ENCODE measurements at regions not wholly inside any gene's neighbourhood (a gene's known extent, or its start where the extent isn't known, plus 50 kb on each side); places are given as distances from the start of the nearest gene placed in this dataset.

DNA sequence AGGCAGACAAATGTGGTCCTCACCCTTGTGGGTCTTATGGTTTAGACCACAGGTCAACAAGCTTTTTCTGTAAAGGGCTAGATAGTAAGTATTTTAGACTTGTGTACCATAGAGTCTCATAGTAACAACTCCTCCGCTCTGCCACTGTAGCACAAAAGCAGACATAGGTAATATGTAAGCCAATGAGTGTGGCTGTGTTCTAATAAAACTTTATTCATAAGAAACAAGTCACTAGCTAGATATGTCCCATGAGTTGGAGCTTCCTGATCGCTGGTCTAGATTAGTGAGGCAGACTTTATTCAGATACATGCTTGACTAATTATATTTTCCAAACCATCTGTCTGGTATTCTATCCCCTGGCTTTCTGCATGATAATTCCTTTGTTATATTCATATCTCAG lies 196.4 kb upstream of the TSHZ2 start:
- no peak for DNase-seq

DNA sequence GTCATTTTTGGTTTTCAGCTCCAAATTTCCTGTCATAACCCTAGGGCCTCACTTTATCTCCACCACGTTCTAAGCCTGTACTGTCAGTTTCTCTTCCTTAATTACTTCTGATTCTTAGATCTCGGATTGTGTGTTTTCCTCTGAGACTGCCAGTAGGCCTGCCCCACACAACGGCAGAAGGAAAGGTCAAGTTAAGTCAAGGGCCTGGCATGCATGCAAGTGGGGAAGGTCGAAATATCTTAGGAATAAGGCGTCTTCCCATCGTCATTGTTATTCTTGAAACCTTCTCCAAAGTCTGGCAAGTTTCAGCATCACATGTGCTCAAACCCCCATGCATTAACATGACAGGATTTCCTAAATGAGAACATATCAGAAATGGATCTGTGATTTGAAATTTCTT lies 203.5 kb upstream of the TSHZ2 start:
- no peak for DNase-seq

DNA sequence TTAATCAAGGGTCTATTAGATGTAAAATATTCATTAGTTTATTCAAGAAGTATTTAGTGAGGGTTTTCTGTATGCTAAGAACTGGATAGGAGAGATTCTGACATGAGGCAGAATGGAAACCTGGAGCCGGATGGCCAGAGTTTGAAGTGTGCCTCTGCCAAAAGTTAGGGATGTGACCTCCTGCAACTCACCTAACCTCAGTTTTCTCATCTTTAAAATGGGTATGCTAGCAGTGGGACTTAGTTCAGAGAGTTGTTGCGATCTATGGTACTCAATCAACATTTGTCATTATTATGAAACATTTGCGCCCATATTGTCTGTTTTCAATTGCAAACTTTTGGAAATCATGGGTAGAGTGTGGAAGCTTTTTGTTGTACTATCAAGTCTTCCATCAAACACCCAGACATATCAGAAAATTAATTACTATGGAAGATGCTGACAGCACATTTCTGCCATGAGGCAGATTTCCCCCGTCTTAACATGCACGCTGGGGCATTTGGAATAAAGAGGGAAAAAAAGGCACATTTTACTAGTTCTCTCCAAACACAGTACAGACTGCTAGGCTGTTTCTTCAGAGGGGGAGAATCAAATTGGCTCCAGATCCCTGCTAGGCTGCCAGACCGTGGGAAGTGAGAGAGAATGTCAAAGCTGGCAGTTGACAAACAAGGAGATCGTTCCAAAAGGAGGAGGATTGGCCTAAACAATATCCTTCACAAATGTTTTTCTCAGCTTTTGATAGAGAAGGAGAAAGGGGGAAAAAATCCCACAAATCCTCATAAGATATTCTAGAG lies 205.3 kb upstream of the TSHZ2 start:
- no peak for DNase-seq

DNA sequence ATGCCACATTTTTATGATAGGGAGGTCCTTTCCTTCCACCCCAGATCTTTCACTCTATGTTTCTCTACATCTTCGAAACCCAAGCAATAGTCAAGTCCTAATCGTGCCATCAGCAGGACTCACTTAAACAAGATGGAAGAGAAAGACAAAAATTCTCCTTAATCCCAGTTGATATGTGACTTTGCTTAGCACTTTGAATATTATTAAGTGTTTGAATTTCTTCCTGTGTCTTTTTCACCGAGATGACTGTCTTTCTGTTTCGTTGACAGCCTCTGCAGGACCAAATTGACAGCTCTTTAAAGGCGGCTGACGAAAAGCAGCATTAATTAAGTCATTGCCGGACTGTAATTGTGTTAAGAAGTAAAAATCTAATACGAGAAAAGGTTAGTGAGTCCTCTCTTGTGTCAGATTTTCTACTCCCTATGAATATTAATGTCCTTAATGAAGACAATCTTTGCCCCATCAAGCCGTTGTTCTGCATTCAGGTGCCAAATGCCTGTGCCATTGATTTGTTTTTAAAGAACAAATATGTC lies 208.8 kb upstream of the TSHZ2 start:
- DNase-seq = no peak

DNA sequence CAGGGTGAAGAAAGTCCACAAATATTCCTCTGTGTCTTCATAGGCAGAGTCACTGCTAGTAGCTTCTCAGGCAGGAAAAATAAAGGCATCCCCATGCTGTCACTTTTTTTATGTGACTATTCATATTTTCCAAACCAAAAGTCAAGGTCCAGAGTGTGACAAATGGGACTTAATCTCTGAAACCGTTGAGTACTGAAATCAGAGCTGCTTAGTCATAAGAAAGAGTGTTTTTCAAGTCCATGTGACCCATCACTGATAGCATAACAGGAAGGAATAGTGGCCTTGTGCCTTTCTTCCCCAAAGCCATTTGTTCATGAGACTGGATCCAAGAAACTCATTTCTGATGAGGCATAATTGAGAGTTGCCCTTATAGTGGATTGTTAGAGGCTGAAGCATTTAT lies 210.3 kb upstream of the TSHZ2 start:
- no peak for DNase-seq

DNA sequence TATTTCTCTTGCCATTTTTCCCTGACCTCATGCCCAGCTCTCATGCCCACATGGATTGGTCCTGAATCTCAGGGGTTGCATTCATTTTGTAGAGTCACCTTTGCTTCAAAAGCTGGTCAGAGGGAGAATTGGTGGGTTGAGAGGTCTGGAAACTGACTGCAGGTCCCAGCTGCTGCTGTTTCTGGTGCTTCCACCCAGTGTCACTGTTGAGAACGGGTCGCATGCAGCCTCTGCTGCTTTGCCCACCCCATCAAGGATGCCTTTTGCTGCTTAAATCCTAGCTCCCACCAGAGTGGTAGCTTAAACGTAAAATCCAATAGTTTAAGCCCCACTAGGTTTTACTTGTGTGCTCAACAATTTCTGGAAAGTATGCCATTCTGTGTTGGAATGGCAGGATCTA lies 211.4 kb upstream of the TSHZ2 start:
- no peak for DNase-seq

DNA sequence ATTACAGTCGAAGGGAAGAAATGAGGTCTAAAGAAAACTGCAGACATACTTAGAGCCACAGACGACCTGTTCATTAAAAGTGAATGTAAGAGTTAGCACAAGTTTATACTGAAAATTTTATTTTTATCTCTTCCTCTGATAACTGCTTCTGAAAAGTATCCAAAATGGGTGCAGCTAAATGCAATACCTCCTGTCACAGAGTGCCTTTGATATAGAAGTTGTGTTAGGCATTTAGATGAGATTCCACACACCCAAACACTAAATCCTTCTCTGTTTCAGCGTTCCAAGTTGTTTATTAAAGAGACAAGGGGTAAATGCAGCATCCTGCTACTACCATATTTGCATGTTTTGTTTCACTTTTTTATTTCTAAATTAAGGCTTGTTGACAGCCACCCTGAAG lies 214.7 kb upstream of the TSHZ2 start:
- DNase-seq = no peak

DNA sequence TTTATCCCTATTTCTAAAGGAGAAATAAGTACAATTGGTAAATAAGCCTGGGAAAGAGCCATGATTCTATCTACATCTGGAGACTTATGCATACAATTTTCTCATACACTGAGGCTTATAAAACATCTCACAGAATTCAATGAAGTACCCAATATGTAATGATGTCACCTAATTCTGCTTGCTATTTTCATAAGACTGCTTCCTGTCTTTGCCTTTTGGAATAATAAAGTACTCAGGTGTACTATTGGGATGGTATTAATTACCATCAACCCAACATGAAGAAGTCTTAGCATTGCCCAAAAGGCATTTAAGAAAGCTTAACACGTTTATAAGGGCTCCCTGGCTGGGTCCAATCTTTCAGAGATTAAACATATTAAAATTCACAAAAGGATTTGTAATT lies 216.4 kb upstream of the TSHZ2 start:
- DNase-seq = no peak

DNA sequence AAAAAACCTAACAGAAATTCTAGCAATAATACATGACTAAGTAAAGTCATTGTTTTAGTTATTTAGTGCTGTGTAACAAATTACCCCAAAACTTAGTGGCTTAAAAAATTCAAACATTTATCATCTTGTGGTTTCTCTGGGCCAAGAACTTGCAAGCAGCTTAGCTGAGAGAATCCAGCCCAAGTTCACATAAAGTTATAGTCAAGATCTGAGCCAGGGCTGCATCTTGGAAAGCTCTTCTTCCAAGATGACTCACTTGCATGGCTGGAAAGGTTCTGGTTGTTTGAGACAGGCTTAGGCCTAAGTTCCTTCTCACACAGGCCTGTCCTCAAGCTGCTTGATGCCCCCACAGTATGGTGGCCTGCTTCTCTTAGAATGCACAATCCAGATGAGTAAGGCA lies 217.8 kb upstream of the TSHZ2 start:
- no peak for DNase-seq

DNA sequence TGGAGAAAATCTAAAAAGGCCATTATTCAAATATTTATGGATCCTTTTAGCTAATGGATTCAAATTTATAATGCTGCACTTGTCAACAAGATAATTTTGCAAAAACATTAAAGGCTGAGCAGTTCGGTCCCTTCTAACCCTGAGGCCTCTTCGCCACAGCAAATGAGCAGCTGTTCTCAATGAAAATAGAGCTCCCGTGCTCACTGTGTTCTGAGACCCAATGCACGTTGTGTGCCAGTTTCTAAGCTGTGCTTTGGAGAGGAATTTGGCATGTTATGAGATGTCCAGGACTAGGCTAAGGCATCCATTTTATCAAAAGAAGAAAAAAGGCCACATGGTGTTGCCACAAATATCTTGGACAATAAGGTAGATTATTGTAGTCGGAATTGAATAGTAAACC lies 220.1 kb upstream of the TSHZ2 start:
- no peak for DNase-seq

DNA sequence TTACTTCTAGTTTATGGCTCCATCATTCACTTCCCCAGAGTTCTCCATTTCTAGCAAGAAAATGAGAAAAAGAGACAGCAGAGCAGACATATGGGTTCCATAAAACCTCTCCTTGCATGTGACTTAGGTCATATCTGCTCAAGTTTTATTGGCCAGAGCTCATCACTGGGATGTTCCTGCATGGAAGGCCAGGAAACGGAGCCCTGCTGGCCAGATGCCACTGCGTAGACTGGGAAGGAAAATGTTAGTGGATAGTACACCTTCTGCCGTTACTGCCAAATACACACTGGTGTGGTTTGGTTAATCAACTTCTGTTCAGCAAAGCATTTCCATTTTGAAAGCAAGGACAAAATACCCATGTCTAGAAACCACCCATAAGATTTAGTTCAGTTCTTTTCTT lies 220.6 kb upstream of the TSHZ2 start:
- no peak for DNase-seq

DNA sequence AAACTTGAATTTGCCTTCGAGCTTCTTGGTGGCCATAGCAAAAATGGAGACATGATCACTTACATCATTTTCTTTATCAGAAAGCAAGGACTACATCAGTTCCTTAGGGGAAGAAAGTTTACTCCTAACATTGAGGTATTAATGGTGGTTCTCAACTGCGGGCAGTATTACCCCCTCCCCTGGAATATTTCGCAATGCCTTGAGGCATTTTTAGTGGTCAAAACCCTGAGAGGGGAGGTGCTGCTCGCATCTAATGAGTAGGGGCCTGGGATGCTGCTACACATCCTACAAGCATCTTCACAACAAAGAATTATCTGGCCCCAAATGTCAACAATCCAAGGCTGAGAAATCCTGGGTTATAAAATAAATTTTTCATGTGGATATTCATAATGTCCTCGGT lies 222.2 kb upstream of the TSHZ2 start:
- DNase-seq = no peak

DNA sequence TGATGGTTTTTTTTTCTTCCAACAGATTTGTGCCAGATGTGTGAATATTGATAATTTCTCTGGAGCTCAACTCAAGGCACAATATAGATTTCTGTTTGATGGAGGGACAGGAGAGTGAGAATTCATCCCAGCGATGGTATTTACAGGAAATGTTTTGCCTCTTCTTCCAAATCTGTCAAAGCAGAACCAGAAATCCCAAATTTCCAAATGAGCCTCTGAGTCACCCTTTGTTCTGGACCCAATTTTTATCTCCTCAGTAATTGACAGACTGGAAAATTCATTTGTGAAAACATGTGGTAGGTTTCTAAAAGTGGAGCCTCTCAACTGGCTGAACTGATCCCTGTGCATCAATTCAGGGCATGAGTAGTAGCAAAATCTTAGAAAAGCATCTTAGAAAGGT lies 223.2 kb upstream of the TSHZ2 start:
- no peak for DNase-seq

DNA sequence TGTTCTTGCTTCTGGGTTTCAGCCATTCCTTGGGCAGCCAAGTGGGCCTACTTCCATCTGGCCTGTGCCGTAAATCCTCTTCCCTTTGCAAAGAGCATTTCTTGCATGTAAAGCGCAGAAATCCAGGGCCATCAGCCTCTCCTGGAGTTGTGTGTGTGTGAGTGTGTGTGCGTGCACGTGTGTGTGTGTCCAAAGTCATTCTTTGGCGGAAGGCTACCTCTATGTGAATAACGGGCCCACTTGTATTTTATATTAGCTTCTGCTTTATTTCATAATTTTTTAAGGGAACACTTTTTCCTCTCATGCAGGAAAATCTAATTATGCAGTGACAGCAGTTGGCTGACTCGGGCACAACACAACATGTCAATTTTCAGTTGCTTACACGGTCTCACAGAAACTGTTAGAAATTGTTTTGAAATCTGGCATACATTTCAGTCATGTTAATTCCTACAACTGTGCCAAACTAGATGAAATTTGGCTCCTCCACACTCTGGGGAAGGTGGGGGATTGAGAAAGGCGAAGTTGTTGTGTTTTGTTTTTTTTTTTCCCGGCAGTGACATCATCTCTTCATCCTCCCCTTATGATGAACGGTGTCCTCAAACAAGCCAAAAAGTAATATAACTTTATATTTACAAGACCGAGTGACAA lies 223.7 kb upstream of the TSHZ2 start:
- DNase-seq = no peak

DNA sequence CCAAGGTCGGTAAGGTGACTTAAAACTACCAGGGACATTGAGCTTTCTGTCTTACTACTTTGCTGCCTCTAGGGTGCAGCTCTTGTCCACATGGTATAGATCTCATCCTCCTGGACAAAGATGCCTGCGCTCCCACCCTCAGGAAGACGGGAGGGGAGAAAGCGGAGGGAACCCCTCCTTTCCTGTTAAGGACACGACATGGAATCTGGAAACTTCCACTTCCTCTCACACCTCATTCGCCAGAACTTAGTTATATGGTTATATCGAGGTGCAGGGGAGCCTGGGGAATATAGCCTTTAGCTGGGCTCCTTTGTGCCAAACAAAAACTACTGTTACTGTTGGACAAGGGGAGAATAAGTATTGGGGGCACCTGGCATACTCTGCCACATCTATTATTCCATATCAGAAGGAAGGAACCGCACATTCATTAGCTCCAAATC lies 224.3 kb upstream of the TSHZ2 start:
- DNase-seq = no peak

DNA sequence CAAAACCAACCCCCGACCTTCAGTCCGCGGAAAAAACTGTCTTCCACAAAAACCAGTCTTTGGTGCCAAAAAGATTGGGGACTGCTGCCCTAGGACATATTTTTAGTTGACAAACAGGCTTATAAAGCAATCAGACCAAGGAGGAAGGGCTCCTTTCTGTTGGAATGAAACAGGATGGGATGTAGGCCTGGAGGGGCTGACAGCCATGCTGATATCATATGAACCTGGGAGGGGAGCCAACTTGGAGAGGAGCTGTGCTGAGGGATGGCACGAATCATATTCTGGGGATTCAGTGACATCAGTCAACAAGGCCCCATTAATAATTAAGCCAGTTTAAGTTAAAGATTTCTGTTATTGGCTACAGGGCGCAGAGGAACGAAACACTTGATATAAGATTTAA lies 225.4 kb upstream of the TSHZ2 start:
- DNase-seq = no peak

DNA sequence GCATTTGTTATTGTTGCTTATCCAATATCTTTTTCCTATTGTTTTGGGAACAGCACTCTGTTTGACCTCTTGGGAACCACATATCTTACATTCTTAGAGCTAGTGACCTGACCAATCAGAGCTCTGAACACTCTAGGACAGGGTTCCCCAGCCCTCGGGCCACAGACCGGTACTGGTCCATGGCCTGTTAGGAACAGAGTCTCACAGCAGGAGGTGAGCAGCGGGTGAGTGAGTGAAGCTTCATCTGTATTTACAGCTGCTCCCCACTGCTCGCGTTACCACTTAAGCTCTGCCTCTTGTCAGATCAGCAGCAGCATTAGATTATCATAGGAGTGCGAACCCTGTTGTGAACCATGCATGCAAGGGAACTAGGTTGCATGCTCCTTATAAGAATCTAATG lies 226.0 kb upstream of the TSHZ2 start:
- DNase-seq = no peak

DNA sequence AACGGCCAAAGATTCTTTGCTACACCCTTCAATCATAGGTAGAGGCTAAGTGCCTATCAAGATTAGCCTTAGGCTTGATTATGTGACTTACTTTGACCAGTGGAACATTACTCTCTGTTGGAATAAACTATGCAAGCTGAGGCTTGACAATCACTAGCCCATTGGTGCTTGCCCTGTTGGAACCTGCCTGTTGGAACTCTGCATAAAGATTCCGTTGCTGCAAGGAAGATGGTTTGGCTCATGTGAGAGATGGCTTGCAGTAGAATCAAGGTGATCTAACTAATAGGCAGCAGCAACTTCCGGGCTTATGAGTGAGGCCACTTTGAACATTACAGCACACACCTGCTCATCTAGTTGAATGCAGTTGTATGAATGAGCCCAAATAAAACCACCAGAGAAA lies 227.7 kb upstream of the TSHZ2 start:
- no peak for DNase-seq

DNA sequence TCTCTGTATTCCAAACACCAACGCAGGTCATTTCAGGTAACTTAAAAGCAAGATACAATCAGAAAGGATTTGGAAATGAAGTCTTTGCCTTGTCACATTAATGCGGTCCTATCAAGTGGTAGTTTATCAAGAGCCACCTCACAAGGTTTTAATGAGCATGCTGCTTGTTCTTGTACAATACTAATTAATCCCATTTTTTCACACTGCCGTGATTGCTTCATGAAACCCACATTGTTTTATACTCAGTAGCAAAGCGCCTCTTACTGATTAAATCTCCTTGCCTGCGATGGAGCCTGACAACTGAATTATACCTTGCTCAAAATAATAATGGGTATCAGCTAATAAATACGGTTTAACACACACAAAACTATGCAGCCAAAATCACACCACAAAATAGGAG lies 234.1 kb upstream of the TSHZ2 start:
- DNase-seq = no peak

DNA sequence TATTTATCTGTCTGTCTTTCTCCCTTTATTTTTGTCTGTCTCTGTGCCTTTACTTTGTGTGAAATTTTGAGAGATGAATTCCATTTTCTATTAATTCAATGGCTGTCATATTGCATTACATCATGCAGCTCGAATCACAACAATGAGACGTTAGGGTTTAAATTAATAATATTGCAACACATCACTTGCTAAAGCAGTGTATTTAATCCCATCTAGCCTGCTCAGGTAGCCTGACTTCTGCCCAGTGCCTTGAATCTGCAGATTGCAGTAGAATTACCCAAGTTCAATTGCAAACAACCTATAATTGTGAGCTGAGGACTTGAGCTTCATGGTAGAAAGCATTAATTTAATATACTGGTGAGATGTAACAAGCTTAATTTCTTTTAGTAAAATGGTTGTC lies 235.7 kb upstream of the TSHZ2 start:
- DNase-seq = no peak

DNA sequence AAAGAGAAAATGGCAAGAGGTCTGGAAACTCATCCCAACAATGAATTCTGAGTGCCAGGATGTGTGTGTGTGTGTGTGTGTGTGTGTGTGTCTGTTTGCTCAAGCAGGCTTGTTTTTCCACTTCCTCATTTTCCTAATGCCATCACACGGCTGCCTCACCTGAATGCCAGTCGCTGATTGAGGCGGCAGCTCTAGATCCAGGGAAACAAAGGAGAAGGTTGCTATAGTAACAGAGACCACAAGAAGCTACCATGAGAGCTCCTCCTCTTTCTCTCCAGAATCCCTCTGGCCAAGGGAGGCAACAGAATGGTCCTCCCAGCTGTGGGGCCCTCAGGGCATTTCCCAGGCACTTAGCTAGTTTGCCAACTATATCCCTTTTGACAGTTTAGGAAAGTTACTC lies 241.1 kb upstream of the TSHZ2 start:
- no peak for DNase-seq

DNA sequence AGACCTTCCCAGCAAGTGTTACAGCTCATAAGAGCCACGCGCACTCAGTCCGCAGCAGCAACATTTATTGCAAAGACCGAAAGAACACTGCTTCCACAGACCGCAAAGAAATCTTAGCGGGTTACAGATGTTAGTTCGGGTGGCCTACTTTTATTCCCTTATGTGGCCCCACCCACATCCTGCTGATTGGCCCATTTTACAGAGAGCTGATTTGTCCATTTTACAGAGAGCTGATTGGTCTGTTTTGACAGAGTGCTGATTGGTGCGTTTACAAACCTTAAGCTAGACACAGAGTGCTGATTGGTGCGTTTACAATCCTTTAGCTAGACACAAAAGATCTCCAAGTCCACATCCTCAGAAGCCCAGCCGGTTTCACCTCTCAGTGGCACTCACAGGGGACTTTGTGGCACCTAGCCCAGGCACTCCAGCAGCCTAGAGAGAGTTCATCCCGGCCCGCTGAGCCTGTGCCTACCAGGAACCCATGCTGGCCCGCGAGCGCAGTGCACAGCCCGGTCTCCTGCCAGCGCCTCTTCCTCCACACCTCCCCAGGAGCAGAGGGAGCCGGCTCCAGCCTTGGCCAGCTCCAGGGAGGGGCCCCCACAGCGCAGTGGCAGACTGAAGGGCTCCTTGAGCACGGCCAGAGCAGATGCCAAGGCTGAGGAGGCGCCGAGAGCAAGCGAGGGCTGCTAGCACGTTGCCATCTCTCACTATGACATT lies 244.3 kb upstream of the TSHZ2 start:
- no peak for DNase-seq

DNA sequence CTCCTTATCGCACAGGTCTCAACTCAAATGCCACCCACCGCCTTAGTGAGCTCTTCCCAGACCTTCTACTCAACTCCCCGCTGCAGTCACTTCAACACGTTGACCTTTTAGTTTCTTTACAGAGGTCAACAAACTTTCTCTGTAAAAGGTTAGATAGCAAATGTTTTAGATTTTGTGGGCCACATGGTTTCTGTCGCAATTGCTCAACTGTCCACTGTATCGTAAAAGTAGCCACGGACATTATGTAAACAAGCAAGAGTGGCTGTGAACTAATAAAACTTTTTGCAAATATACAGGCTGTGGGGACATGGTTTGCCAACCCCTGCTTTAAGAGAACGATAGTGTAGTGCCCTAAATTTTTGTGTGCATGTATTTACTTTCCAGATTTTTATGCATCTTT lies 247.6 kb upstream of the TSHZ2 start:
- no peak for DNase-seq
